ENCODE measurements at regions not wholly inside any gene's neighbourhood (a gene's known extent, or its start where the extent isn't known, plus 50 kb on each side); places are given as distances from the start of the nearest gene placed in this dataset.

GRCh38 chr5:6218517-6218916 lies 159.8 kb downstream of the MED10 start:
- TF ChIP-seq CTCF (IDR thresholded peaks at IDR 0.05): no peak
- no peak for TF ChIP-seq POLR2A (IDR thresholded peaks at IDR 0.05)
- no peak for TF ChIP-seq EP300 (IDR thresholded peaks at IDR 0.05)
- TF ChIP-seq POLR2AphosphoS5 (IDR thresholded peaks at IDR 0.05): no peak

All from sigmoid colon (tissue), 4 donors.